Lower leg skin (tissue), 4 donors: ENCODE measurements at regions not wholly inside any gene's neighbourhood (a gene's known extent, or its start where the extent isn't known, plus 50 kb on each side); places are given as distances from the start of the nearest gene placed in this dataset.

ENCODE experiments used
- DNase-seq, 2 donors: peaks; one replicate each; pipeline ENCODE4 v3.0.0-alpha.2; 2019; ENCODE audit warnings: low spot score in 2 of 2
- H3K4me3 ChIP-seq: fragments of 200-600 bp; sonication (generic); 2 replicates; pipeline ENCODE4 v1.5.1; 2017; ENCODE audit warnings: mild to moderate bottlenecking, low read depth; ENCODE audit not compliant: poor library complexity, severe bottlenecking
- POLR2A ChIP-seq, 2 donors: fragments of 450-650 bp; IDR thresholded peaks; one replicate each; pipeline ENCODE4 v1.6.1; 2016 to 2017; ENCODE audit warnings: antibody characterized with exemption in 2 of 2, mild to moderate bottlenecking in 1 of 2, moderate library complexity in 1 of 2
- WGBS, 2 donors: methylation state at CpG; one replicate each; pipeline ENCODE4 v1.1.5; 2018; 5-methylcytosine and 5-hydroxymethylcytosine counted together
- intact Hi-C: fragments of 100-400 bp; cut with DNase I; formaldehyde crosslinking; loops from one replicate; pipeline ENCODE4 v1.15.0; 2023; ENCODE audit warnings: low total_unique reads
- TF ChIP-seq, protein P1 (sequence below), 3 donors: fragments of 450-650 bp; IDR thresholded peaks; one replicate each; pipeline ENCODE4 v1.5.1; 2016; ENCODE audit warnings: antibody characterized with exemption in 3 of 3, mild to moderate bottlenecking in 3 of 3, moderate library complexity in 2 of 3

DNA sequence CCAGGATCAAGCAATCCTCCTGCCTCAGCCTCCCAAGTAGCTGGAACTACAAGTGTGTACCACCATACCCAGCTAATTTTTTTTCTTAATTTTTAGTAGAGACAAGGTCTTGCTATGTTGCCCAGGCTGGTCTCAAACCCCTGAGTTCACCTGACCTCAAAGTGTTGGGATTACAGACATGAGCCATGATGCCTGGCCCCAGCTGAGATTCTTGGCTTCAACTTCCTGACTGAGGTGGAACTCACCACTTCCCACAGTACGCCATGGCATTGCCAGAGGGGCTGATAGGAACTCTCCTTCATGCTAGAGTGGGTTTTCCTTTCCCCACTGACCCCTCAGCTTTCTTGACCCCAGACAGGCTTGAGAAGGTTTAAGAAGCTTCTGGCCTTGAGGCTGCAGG lies 251.0 kb upstream of the CSF3R start:
- TF ChIP-seq, protein P1, sequence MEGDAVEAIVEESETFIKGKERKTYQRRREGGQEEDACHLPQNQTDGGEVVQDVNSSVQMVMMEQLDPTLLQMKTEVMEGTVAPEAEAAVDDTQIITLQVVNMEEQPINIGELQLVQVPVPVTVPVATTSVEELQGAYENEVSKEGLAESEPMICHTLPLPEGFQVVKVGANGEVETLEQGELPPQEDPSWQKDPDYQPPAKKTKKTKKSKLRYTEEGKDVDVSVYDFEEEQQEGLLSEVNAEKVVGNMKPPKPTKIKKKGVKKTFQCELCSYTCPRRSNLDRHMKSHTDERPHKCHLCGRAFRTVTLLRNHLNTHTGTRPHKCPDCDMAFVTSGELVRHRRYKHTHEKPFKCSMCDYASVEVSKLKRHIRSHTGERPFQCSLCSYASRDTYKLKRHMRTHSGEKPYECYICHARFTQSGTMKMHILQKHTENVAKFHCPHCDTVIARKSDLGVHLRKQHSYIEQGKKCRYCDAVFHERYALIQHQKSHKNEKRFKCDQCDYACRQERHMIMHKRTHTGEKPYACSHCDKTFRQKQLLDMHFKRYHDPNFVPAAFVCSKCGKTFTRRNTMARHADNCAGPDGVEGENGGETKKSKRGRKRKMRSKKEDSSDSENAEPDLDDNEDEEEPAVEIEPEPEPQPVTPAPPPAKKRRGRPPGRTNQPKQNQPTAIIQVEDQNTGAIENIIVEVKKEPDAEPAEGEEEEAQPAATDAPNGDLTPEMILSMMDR (IDR thresholded peaks at IDR 0.05): no peak
- TF ChIP-seq POLR2A (IDR thresholded peaks at IDR 0.05): no peak
- intact Hi-C loops: no loop called here
- H3K4me3 ChIP-seq: no peak overlapping the region
- DNase-seq: peak in 1 of 2 donors; percentile 74
- WGBS, 2 donors: 0% methylated on average over 1 of the region's 1 CpG

DNA sequence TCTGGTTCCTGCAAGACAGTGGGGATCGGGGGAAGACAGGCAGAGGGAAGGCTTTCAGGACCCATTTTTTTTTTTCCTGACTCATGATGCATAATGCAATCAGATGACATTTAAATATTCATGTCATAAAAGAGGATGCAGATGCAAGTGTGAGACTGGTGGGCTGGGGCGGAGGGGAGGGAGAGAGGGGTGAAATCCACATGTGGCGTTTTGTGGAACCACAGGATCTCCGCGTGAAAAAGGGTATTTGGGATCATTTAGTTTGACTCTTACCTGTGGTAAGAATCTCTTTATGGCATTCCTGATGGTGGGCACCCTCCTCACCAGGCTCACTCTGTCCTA lies 249.3 kb upstream of the CSF3R start:
- DNase-seq: peak in 1 of 2 donors; percentile 72
- WGBS, 2 donors: 78 to 86% methylated on average over 5 of the region's 5 CpGs
- intact Hi-C loops: no loop called here
- no peak for TF ChIP-seq POLR2A (IDR thresholded peaks at IDR 0.05)
- TF ChIP-seq, protein P1 (IDR thresholded peaks at IDR 0.05): no peak
- H3K4me3 ChIP-seq: no peak overlapping the region

DNA sequence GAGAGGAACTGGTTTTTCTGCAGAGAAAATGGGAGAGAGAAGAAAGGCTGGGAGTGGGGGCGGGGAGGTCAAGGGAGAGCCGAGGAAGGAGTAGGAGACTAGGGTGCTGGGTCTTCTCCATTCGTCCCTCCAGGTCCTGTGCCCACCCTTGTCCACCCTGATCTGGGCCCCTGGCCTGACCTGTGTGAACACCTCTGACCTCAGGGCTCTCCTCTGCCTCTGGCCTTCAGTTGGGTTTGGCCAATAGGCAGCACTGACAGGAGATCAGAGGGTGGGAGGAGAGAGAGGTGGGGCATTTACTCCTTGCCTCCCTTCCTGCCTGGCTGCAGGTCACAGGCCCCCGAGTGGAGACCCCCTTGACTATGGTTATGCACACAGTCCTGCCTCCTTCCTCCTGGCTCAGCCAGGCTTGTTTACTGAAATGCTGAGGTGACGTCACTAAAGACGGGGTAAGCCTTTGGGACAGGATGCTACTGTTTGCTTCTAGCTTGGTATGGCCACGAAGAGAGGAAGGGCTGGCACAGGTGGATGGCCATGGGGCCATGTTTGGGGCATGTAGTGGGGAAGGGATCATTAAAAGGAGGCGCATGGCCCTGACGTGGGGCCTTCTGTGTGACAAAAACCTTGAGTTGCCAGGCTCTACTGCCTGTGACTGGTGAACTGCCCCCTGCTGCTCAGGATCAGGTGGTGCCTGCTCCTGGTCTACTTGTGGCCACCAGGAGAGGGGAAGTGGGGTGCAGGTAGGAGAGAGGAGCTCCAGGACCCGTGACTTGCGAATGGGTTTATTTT lies 248.7 kb upstream of the CSF3R start:
- TF ChIP-seq, protein P1 (IDR thresholded peaks at IDR 0.05): no peak
- TF ChIP-seq POLR2A (IDR thresholded peaks at IDR 0.05): no peak
- 68 to 76% methylated on average over 11 of the region's 11 CpGs for WGBS, 2 donors
- H3K4me3 ChIP-seq: no peak overlapping the region
- intact Hi-C loops: no loop called here
- DNase-seq: peak in 1 of 2 donors; percentile 56

DNA sequence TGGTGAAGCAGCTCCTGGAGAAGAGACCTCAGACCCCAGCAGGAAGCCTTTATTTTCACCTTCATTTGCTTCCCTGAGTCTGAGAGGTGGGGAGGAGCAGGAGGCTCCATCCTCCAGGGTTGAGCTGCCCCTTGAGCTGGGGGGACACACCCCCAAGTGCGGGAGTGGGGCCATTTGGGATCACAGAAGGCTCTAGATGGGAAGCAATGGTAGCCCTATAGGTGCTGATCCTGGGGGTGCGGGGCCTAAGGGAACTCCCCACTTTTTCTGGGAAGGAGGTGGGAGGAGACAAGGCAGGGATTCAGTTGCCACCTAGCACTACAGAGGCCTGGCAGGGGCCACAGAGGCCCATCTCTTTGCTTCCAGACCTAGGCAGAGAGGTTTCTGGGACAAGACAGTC lies 247.9 kb upstream of the CSF3R start:
- DNase-seq: no peak
- no peak overlapping the region for H3K4me3 ChIP-seq
- intact Hi-C loops: no loop called here
- 90 to 100% methylated on average over 1 to 2 of the region's 2 CpGs for WGBS, 2 donors
- TF ChIP-seq POLR2A (IDR thresholded peaks at IDR 0.05): no peak
- TF ChIP-seq, protein P1 (IDR thresholded peaks at IDR 0.05): no peak

DNA sequence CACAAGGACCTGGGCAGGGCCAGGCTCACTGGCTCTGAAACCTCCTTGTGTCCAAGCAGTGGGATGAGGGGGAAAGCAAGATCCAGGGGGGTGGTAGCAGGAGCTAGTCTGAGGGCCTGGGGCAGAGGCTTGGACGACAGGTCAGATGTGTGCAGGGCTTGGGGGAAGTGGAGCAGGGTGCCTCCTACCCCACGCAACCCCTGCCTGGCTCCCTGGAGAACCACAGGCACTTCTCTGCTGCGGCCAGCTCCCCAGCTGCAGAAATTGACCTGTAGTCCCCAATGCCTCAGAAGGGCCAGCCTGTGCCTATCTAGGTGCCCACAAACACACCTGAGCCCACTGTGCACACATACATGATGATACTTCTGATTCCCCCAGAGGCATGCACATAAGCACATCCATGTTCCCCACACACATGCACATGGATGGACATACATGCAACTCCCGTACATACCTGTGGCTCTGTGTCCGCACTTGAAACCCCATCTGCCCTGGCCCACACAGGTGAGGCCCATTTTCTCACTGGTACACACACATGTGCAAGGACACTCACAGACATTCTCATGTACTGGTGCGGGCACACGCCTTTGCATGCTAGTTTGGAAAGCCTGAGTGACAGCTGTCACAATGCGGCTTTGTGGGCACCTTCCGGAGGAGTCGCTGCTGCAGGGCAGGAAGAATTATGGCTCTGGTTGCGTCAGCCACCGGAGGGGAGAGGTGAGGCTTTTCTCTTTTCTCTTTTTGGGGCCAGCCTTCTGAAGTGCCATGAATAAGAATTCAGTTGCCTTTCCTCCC lies 247.2 kb upstream of the CSF3R start:
- intact Hi-C loops: no loop called here
- H3K4me3 ChIP-seq: no peak overlapping the region
- TF ChIP-seq, protein P1 (IDR thresholded peaks at IDR 0.05): no peak
- no peak for TF ChIP-seq POLR2A (IDR thresholded peaks at IDR 0.05)
- DNase-seq: peak in 1 of 2 donors; percentile 70
- 47 to 54% methylated on average over 11 to 12 of the region's 12 CpGs for WGBS, 2 donors
